Fibroblast of skin of left quadriceps (primary cell): ENCODE measurements at regions not wholly inside any gene's neighbourhood (a gene's known extent, or its start where the extent isn't known, plus 50 kb on each side); places are given as distances from the start of the nearest gene placed in this dataset.

Source experiments
- DNase-seq, 2 experiments: peaks; one replicate each; pipeline ENCODE4 v3.0.0-alpha.2; 2013; ENCODE audit warnings: low read depth in 2 of 2

DNA sequence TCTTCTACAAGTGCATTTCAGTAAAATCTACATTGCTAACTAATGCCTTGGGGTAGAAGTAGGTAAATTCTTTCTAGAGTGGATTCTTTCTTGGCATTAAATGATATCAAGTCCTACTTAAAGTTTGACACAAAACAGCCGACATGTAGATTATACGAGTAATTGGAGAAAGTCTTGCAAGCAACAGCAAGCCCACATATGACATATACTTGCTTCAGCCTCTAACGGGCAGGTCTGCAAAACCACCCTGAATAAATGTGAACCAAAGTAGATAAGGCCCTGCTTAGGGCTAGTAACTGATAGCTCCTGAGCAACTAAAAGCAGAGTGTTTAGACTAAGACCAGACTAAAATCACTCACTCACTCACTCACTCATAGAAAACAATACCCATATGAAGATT, 203.2 kb downstream of the LTN1 start:
- no peak for DNase-seq

GRCh38 chr21:28788030-28788429, 204.6 kb downstream of the LTN1 start:
- no peak for DNase-seq

DNA sequence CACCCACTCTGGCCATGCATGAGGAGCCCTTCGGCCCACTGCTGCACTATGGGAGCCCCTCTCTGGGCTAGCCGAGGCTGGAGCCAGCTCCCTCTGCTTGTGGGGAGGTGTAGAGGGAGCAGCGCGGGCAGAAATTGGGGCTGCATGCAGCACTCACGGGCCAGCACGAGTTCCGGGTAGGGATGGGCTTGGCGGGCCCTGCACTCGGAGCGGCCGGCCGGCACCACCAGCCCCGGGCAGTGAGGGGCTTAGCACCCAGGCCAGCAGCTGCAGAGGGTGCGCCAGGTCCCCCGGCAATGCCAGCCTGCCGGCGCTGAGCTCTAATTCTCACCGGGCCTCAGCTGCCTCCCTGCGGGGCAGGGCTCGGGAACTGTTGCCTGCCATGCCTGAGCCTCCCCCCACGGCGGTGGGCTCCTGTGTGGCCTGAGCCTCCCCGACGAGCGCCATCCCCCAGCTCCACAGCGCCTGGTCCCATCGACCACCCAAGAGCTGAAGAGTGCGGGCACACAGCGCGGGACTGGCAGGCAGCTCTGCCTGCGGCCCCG, 209.0 kb downstream of the LTN1 start:
- DNase-seq, result no peak

DNA sequence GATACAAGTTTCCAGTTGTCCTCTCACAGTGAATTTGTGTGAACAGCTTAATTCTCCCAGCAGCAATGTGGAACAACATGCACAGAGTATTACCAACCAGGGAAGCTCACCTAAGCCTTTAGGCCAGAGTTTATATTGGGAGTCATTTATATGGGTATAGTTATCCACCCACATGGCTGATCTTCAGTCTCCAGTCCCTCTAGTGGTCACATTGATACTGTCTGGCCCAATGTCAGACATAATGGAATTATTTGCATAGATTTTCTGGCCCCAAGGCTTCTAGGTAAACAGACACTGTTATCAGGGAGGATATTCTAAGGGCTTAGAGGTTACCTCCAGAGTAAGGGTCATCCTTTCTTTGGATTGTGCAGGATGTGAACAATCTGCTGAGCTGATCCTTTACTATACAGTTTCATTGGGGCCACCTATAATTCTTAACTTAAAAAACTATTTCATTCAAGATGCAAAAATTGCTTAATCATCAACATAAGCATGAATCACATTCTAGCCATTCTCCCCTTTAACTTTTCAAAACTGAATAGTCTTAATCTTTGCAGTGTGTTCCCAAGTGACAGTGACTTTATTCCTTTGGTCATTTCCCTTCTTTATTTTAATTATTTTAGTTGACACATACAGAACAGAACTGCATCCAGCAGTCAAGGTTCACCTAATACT, 210.9 kb downstream of the LTN1 start:
- no peak for DNase-seq

DNA sequence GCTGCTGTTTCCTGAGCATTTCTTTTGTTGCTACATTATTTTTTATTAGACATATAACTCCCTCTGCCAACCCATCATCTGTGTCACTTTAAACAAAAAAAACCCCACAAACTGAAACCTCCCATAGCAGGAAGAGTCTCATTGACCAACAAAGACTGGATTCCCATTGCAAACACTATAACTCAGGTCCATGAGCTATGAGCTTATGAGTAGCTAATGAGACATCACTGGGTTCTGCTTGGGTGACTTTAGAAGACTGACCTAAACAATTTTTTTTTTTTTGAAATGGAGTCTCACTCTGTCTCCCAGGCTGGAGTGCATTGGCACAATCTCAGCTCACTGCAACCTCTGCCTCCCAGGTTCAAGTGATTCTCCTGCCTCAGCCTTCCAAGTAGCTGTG, 212.8 kb downstream of the LTN1 start:
- no peak for DNase-seq

- peak; percentile 56 to 58 for DNase-seq
These were observed 216.4 kb downstream of the LTN1 start for GRCh38 chr21:28776251-28776650.

DNA sequence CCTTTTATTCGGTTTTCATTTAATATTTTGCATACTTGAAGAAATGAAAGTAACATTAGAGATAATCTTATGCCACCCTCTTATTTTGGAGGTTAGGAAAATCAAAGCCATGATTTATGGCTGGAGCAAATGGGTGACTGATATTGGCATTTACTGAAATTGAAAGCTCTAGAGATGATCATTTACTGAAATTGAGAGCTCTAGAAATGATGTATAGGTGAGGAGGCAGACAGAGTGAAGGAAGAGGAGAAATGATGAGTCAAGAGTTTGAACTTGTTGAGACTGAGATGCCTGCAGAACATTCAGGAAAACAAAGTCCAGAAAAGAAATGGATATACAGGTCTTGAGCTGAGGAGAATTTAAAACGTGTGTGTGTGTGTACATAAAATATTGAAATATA, 217.6 kb downstream of the LTN1 start:
- no peak for DNase-seq

- no peak for DNase-seq
These were observed 219.6 kb downstream of the LTN1 start for GRCh38 chr21:28773036-28773435.

- peak; percentile 84 to 87 for DNase-seq
These were observed 220.7 kb downstream of the LTN1 start for GRCh38 chr21:28771790-28772501.

DNA sequence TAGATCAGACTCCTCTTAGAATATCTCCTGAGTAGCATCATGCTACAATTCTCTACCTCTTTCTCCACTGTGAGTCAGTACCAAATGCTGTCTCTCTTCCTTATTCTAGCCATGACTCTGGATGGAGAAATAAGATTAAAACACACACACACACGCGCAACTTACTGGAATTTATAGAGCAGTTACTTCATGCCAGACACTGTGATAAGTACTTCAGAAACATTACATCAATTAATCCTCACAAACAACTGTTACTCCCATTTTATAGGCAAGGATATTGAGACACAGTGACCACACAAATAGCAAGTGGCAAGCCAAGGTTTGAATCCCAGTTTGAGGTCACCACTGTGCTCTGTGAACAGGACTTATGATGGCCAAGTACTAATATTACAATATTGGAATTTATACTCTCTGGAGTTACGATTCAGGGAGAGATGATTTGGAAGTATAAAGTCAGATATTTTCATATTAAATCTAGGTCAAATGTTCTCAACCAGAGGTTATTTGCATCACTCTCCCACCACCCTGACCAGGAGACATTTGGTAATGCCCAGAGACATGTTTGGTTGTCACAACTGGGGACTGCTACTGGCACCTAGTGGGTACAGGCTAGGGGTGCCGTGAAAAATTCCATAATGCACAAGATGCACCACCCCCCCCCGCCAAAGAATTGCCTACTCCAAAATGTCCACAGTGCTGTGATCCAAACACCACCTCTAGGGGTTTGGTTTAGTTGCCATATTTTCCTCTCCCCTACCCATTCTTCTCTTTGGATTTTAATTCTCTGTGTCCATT, 221.6 kb downstream of the LTN1 start:
- no peak for DNase-seq

- no peak for DNase-seq
These were observed 223.0 kb downstream of the LTN1 start for GRCh38 chr21:28769683-28770082.

DNA sequence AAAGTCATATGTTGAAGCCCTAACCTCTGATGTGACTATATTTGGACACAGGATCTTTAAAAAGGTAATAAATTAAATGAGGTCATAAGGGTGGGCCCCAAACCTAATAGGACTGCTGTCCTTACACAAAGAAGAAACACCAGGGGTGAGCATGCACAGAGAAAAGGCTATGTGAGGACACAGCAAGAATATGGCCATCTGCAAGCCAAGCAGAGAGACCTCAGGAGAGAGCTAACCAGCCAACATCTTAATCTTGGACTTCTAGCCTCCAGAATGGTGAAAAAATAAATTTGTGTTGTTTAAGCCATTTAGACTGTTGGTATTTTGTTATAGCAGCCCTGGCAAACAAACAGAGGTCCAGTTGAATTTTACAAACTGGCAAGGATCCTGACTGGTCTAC, 223.9 kb downstream of the LTN1 start:
- no peak for DNase-seq

- DNase-seq, result no peak
These were observed 225.2 kb downstream of the LTN1 start for GRCh38 chr21:28767523-28767922.

DNA sequence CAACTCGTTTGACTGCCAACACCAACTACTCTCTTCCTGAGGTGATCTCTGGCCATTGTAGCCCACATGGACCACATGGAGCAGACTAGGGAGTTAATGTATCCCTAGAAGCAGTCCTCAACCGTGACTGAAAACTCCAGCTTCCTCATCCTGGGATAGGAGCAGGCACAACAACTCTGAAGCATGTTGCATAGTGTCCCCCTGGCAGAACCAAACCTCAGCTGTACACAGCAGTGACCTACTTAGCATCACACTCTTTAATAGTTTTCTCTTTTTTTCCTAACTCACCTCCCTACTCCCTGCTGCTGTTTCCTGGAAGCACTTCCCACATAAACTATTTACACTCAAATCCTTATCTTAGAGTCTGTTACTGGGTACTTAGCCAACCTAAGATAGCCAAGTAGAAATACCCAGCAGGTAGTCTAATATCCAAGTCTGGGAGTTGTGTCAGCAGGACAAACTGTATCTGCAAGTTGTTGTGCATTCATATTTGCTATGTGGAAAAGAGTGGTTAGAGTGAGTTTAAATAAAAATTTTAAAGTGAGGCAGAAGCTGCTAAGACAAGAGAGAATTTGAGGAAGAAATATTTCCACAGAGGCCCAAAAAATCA, 228.8 kb downstream of the LTN1 start:
- no peak for DNase-seq

- DNase-seq, result no peak
These were observed 230.3 kb downstream of the LTN1 start for GRCh38 chr21:28762357-28762735.

GRCh38 chr21:28761674-28762356, 230.9 kb downstream of the LTN1 start:
- peak in 1 of 2 experiments; percentile 51 for DNase-seq

GRCh38 chr21:28758883-28759242, 233.8 kb downstream of the LTN1 start:
- no peak for DNase-seq

DNA sequence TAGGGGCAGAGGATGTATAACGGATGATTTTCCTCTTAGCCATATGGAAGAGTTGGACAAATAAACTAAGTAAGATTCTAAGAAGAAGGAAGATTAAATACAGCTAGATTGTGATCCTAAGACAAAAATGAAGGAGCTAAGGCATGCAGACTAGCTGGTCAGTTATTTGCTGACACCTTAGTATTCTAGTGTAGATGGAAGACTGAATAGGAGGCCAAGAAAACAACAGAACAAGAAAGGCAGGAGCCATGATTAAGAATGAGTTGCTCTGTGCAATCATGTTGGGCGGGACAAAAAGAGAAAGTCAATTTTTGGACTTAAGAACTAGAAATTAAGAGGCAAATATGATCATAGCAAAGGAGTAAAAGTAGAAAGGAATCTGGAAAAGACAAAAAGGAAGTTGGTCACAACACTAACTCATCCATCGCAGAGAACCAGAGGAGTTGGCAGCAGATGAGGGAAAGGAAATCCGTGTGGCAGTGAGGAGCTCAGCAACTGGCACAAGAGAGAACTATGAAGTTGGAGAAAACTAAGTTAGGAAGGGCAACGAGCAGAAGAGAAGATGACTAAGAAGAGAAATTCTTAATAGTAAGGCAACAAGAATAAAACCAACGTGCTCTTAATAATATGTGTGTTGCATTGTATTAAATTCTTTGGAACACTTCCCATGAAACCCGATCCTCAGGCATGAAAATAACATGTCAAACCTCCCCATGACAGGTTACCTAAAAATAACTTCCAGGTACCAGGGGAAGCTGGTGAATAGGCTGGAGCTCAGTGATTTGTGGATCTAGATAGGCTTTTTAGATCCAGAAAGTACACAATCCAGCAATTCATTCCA, 234.4 kb downstream of the LTN1 start:
- DNase-seq, result no peak

DNA sequence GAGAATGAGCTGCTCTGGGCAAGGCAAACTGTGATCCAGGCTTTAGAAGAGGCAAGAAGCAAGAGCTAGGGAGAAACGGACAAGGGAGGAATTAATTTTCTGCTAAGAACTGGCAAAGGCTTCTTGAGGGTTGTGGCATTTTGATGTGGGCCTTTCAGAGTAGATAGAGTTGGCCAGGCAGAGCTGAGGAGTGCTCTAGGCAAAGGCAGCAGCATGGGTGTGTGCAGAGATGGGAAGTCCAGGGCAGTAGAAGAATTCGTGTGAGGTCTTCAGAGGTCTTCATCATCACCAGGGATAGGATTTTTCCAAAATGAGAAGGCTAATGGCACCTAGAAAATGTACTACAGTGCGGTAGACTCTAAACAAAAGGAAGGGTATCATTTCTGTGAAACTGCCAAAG, 237.8 kb downstream of the LTN1 start:
- no peak for DNase-seq

DNA sequence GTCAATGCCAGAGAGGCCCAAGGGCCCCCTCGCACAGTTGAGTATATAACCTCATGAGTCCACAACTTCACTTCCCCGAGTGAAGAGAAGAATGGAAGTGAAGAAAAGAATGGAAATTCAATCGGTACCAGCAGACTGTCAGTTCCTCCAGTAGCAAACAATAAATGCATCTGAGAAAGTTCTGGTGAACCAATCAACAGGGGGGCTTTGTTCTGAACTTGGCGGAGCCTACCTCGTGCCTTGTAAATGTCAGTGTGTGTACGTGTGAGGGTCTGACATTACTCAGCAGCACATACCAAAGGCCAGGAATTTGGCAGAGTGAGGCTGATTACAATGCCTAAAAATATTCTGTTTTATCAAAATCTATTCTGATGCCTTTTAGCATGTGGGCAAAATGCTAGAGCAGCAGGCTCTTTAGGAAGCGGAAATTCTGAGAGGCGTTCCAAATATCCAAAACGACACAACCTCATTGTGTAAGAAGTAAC, 238.5 kb downstream of the LTN1 start:
- DNase-seq, result peak; percentile 60 to 68

DNA sequence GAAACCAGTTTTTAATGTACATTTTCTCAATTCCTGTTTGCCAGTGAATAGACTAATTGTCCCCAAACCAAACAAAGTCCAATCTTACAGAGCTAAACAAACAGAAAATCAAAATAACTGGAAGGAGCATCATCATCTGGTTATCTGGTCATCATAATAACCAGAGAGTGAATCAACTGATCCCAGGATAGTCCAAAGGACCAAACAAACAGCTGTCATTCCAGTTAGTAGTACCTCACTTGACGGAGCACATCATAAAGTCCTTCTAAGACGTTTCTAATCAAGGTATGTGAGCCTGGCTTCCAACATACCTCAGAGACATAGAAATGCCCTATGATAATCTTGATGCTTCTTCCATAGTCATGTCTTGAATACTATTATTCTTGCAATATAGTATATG, 240.5 kb downstream of the LTN1 start:
- DNase-seq, result no peak
